DND-41 (cell line): ENCODE measurements at regions not wholly inside any gene's neighbourhood (a gene's known extent, or its start where the extent isn't known, plus 50 kb on each side); places are given as distances from the start of the nearest gene placed in this dataset.

ENCODE experiments used
- ATAC-seq: fragments of 200-7000 bp; cut with Tn5 transposase; 3 replicates; pipeline ENCODE4 v1.9.1; 2021; ENCODE audit warnings: low read depth; ENCODE audit not compliant: insufficient read depth
- DNase-seq: peaks from one replicate; pipeline ENCODE4 v3.0.0-alpha.2; 2020
- H2AFZ ChIP-seq: 2 replicates; pipeline ENCODE4 v1.6.0; 2012; ENCODE audit warnings: low read depth, low read length
- H3K27ac ChIP-seq: 2 replicates; pipeline ENCODE4 v1.5.1; 2012; ENCODE audit warnings: low read length, inconsistent platforms
- H3K27me3 ChIP-seq: fragments of 200-600 bp; sonication (generic); 2 replicates; pipeline ENCODE4 v1.6.0; 2012; ENCODE audit warnings: low read length, mild to moderate bottlenecking, inconsistent platforms; ENCODE audit not compliant: insufficient read depth, poor library complexity
- H3K36me3 ChIP-seq: 2 replicates; pipeline ENCODE4 v1.5.1; 2012; ENCODE audit warnings: low read length, inconsistent platforms; ENCODE audit not compliant: insufficient read depth
- H3K4me1 ChIP-seq: 2 replicates; pipeline ENCODE4 v1.5.1; 2012; ENCODE audit warnings: mild to moderate bottlenecking, low read length; ENCODE audit not compliant: insufficient read depth
- H3K4me2 ChIP-seq: 2 replicates; pipeline ENCODE4 v1.6.0; 2012; ENCODE audit warnings: mild to moderate bottlenecking, moderate library complexity, low read length, inconsistent platforms; ENCODE audit not compliant: insufficient read depth
- H3K4me3 ChIP-seq, 2 experiments: fragments of 200-600 bp in 1 of 2; shearing (Covaris generic) in 1 of 2; 2 replicates each; pipeline ENCODE4 v1.5.1; 2012 to 2016; ENCODE audit warnings: inconsistent platforms in 2 of 2, low read length in 2 of 2, mild to moderate bottlenecking in 2 of 2, low read depth in 1 of 2, moderate library complexity in 1 of 2
- H3K79me2 ChIP-seq: 2 replicates; pipeline ENCODE4 v1.6.0; 2012; ENCODE audit warnings: low read length, inconsistent platforms; ENCODE audit not compliant: insufficient read depth
- H3K9ac ChIP-seq: 2 replicates; pipeline ENCODE4 v1.6.0; 2012; ENCODE audit warnings: low read depth, mild to moderate bottlenecking, inconsistent platforms, low read length, moderate library complexity
- H3K9me3 ChIP-seq: 2 replicates; pipeline ENCODE4 v1.5.1; 2012; ENCODE audit warnings: low read length, moderate library complexity, mild to moderate bottlenecking, inconsistent platforms; ENCODE audit not compliant: insufficient read depth, severe bottlenecking
- H4K20me1 ChIP-seq: 2 replicates; pipeline ENCODE4 v1.6.0; 2012; ENCODE audit warnings: low read length; ENCODE audit not compliant: insufficient read depth
- CTCF ChIP-seq: IDR thresholded peaks from 2 replicates; pipeline ENCODE4 v1.5.1; 2012; ENCODE audit warnings: borderline replicate concordance, low read length, moderate library complexity, mild to moderate bottlenecking; ENCODE audit not compliant: poor library complexity, severe bottlenecking; ENCODE audit errors: extremely low read depth
- EZH2 ChIP-seq: IDR thresholded peaks from 3 replicates; pipeline ENCODE4 v1.6.1; 2012; ENCODE audit warnings: borderline replicate concordance, low read depth, mild to moderate bottlenecking, moderate library complexity, low read length, inconsistent platforms; ENCODE audit not compliant: severe bottlenecking

GRCh38 chr10:44519361-44519760, 134.5 kb upstream of the CXCL12 start:
- Histone ChIP-seq H3K4me2 (no peak overlapping the region), H4K20me1 (no peaks in the 10 kb centered on the region), H3K36me3 (no peaks in the 10 kb centered on the region), H3K27ac (no peak overlapping the region), H3K4me3 (no peak overlapping the region), H3K9ac (no peak overlapping the region), H3K4me1 (no peaks in the 10 kb centered on the region), H2AFZ (no peak overlapping the region), H3K9me3 (no peaks in the 10 kb centered on the region), H3K27me3 (no peaks in the 10 kb centered on the region), H3K79me2 (no peaks in the 10 kb centered on the region)
- ATAC-seq (no peak), DNase-seq (no peak)
- no peak for TF ChIP-seq CTCF

- H3K4me2 ChIP-seq, result no peak overlapping the region
- DNase-seq (no peak), ATAC-seq (no peak)
- H2AFZ ChIP-seq, result no peak overlapping the region
- H3K4me3 ChIP-seq, result no peak overlapping the region
- no peaks in the 10 kb centered on the region for H4K20me1 ChIP-seq
- H3K79me2 ChIP-seq, result no peaks in the 10 kb centered on the region
- H3K36me3 ChIP-seq, result no peaks in the 10 kb centered on the region
- TF ChIP-seq EZH2 (no peak), CTCF (no peak)
- no peak overlapping the region for H3K27ac ChIP-seq
- no peaks in the 10 kb centered on the region for H3K9me3 ChIP-seq
- no peaks in the 10 kb centered on the region for H3K4me1 ChIP-seq
- H3K27me3 ChIP-seq, result no peaks in the 10 kb centered on the region
- H3K9ac ChIP-seq, result no peak overlapping the region
These were observed 135.8 kb upstream of the CXCL12 start for GRCh38 chr10:44520651-44521050.

GRCh38 chr10:44539178-44539577, 154.3 kb upstream of the CXCL12 start:
- no peak overlapping the region for H3K27ac ChIP-seq
- no peak overlapping the region for H3K4me2 ChIP-seq
- H3K9me3 ChIP-seq, result no peaks in the 10 kb centered on the region
- H4K20me1 ChIP-seq, result no peaks in the 10 kb centered on the region
- no peaks in the 10 kb centered on the region for H3K27me3 ChIP-seq
- H3K9ac ChIP-seq, result no peak overlapping the region
- no peak overlapping the region for H2AFZ ChIP-seq
- ATAC-seq (no peak), DNase-seq (no peak)
- no peaks in the 10 kb centered on the region for H3K79me2 ChIP-seq
- no peaks in the 10 kb centered on the region for H3K36me3 ChIP-seq
- H3K4me3 ChIP-seq, result no peak overlapping the region
- H3K4me1 ChIP-seq, result no peaks in the 10 kb centered on the region
- TF ChIP-seq CTCF (no peak), EZH2 (no peak)

- Histone ChIP-seq H3K4me3 (no peak overlapping the region), H3K9ac (no peak overlapping the region), H3K4me1 (no peaks in the 10 kb centered on the region), H3K36me3 (no peaks in the 10 kb centered on the region), H3K9me3 (no peaks in the 10 kb centered on the region), H3K4me2 (no peak overlapping the region), H3K27me3 (peaks cover 2% of the 10 kb centered on the region), H2AFZ (no peak overlapping the region), H4K20me1 (no peaks in the 10 kb centered on the region), H3K79me2 (no peaks in the 10 kb centered on the region), H3K27ac (no peak overlapping the region)
- no peak for ATAC-seq
- TF ChIP-seq EZH2 (no peak), CTCF (no peak)
- DNase-seq, result no peak
These were observed 167.8 kb upstream of the CXCL12 start for GRCh38 chr10:44552726-44553125.
